ENCODE measurements at regions not wholly inside any gene's neighbourhood (a gene's known extent, or its start where the extent isn't known, plus 50 kb on each side); places are given as distances from the start of the nearest gene placed in this dataset.

DNA sequence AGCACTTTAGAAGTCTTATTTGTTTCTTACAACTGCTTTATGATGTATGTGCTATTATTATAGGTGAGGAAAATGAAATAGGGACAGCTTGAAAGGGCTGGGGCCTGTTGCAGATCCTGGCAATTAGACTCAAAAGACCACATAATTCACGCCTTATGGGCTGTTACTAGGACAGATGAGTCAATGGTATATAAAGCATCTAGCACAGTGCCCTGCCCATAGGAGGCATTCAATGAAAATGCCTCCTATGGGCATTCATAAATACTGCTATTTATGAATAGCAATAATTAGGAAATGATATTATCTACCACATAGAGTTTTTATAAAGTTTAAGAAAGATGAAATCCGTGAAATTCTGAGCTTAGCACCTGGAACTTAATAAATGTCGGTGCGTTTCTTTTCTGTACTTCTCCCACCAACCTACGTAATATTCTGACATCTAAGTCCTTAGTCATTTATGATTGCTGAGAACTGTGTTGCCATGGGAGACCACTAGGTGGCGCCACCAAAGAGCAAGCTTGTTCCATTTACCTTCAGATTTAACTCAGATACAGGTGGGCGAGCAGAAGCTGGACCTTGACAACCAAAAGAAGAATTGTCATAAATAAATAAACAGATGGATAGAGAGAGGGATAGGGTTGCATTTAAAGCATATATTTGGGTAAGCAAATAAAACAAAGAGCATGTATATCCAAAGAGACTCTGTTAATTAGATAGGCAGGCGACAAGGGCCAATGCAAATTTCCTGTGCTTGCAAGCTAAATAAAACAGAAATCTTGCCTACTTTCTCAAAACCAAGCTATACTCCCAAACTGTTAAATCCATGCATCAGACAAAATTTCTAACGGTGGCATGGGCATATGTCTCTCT, 699.9 kb downstream of the INHBA start:
- DNase-seq (ENCODE audit: low read depth), result no peak

DNA sequence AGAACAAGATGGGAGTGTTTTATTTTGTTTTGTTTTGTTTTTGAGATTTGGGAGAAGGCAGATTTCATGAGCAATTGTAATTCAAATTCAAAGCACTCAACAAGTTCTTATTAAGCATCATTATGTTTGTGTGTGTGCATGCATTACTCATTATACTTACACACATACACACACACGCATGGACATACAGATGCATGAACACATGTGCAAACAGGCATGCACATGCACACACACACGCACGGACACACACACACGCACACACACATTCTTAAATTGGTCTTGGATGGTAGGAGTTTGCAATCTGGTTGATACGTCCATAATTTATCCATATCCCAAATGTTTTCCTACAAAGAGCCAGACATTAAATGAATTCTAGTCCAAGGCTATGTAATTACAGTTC, 702.8 kb downstream of the INHBA start:
- no peak for DNase-seq (ENCODE audit: low read depth)

DNA sequence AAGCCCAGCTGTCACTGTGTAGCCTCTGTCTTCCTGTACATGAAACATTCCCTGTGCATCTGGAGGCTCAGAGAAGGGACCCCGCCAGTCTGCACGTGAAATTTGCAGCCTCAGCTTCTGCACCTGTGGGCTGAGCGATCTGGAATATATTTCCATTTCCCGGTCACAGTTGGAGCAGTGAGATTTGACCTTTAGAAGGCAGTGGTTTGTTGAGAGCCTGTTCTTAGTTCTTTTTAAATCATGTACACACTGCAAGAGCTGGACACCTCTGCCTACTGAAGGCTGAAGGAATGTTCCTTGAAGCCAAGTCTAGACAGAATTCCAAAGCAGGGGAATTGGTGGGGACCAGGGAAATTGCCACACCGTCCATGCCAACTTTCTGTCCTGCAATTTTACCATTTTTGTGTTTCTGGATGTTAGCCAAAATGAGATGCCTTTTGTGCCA, 706.6 kb downstream of the INHBA start:
- no peak for DNase-seq (ENCODE audit: low read depth)

DNA sequence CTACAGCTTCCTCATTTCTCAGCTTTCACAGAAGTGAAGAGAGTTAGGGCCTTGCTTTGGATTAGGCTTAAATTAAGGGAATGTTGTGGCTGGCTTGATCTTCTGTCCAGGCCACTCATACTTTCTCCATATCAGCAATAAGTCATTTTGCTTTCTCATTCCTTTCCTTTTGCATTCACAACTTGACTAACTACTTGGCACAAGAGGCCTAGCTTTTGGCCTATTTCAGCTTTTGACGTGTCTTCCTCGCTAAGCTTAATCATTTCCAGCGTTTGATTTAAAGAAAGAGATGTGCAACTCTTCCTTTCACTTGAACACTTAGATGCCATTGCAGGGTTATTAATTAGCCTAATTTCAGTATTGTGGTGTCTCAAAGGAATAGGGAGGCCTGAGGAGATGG, 712.0 kb downstream of the INHBA start:
- DNase-seq (ENCODE audit: low read depth), result no peak

DNA sequence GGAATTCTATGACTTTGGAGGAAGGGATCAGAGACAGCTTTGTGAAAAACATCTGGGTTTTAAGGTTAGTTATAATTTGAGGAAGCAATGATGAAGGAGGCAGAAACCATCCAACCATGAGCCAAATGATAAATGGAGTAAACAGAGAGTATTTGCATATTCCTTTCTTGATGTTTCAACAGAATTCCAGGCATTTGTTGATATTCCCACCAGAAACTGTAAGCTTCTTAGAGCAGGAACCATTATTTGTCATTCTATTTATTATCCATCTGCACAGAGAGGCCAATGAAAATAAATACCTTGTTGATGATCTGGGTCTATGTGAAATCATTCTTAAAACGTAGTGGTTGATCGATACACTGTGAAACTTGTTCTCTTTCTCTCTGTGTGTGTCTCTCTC, 715.3 kb downstream of the INHBA start:
- DNase-seq (ENCODE audit: low read depth), result no peak

DNA sequence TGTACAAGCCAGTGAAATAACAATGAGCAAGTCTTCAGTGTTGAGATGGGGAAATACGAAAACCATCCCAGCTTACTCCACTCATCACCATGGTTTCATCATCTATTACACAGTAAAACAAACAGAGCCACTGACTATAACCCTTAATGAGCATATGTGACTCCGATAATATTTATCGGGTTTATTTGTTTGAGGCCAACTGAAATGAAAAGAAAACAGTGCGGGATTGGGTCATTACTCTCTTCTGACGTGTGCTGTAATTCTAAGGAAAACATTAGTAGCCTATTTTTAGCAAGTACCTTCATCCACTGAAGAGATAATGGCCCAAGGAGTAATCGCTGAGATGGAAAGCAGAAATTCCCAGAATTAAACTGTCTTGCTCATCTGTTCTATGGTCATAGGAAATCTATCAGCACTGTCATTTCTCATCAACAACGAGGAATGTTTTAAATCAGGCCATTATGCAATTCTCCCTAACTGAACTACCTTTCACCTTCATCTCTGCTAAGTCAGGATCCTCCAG, 716.5 kb downstream of the INHBA start:
- peak; percentile 27 for DNase-seq (ENCODE audit: low read depth)

DNA sequence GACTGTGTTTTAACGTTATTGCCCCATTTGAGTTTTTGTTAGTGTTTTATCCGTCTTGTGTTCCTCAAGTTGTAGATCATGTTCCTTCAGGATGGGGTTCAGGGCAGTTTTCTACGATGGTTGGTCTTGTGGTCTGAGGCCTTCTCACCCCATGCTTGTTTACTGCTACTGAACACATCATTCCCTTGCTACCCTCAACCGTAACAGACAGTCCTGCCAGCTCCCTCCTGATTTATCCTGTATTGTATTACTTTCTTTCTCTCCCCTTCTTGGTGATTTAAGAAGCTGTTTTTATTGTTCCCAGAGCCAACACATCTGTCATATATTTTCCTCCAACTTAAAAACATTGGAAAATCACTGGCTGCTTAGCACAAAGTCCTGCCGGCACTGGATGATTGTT, 719.8 kb downstream of the INHBA start:
- no peak for DNase-seq (ENCODE audit: low read depth)

DNA sequence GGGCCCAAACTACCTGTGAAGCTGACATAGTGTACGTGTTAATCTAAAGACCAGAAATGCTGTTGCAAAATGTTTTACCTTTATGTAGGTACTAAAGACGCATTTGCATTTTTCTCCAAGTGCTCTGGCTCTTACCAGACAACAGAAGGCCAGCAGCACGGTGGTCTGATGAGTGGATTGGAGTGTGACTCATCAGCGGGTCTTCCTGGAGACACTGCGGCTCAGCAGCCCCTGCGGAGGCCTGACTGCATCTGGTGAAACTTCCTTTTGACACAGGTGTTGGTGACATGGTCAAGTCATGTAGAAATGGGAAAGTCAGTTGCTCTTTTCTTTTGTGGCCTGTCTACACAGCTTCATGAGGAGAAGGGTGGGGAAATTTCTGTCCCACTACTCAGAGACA, 723.6 kb downstream of the INHBA start:
- no peak for DNase-seq (ENCODE audit: low read depth)

DNA sequence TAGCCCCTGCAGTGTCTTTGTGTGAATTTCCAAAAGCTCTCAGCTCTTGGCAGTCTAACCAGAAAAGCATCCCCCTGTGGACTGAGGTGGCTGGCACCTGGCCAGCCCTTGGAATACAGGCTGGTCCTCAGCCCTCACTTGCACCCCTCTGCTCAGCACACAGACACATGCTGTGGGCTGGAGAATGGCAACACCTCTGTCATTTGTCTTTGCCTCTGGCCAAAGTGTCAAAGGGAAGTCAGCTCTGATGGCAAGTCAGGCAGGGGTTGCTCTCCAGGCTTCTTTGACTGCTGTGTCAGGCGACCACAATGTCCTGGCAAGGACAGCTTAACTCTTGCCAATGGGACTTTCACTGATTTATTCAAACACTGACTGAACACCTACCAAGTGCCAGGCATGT, 724.8 kb downstream of the INHBA start:
- no peak for DNase-seq (ENCODE audit: low read depth)

DNA sequence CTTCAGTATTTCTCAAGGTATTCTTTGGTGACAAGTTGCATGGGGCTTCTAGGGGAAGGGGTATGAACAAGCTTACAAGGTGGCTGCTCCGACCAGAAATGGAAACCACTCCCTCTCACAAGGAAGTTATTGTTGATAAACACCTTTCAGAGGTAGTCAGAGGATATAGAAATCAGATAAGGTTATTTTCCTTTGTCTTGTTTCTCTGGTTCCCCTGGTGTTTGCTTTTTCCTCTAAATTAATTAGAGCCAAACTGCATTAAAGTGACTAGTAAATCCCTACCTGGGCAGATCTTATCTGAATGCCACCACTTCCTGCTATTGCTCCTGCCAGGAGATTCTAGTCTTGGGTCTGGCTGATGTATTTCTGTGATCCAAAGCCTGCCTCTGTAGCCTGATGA, 725.4 kb downstream of the INHBA start:
- DNase-seq (ENCODE audit: low read depth), result no peak

DNA sequence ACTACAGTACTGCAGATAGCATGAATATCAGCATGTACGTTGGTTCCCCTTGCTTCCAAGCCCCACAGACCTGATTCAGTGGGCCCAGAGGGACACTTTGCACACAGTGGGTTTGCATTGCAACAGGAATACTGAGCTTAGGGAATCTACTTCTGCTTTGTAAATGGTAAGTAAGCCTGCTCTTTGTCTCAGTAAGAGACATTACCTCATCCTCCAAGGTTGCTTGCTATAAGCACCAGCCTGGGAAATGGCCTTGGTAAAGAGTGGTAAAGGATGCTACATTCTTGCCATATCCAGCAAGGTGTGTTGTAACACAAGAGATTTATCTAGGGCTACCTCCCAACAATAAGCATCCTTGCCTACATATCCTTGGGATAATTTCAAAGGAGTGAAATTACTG, 730.5 kb downstream of the INHBA start:
- DNase-seq (ENCODE audit: low read depth), result no peak

DNA sequence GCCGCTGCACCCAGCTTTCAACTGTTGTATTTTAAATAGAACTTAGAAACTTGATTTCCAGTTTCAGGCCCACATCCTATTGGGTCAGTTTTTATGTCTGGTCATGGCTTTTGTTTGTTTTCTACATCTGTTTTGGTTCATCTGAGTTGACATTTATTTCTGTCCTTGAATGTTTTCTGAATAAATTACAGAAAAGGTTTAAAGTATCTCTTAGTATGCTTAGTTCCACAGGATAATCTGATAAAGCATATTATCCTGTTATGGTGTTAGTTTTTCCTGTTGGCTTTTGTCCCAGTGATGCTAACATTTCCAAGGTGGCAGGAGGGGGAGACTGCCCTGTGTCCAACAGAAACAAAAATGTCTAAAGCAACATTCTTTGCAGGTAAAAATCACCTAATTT, 733.2 kb downstream of the INHBA start:
- no peak for DNase-seq (ENCODE audit: low read depth)

DNA sequence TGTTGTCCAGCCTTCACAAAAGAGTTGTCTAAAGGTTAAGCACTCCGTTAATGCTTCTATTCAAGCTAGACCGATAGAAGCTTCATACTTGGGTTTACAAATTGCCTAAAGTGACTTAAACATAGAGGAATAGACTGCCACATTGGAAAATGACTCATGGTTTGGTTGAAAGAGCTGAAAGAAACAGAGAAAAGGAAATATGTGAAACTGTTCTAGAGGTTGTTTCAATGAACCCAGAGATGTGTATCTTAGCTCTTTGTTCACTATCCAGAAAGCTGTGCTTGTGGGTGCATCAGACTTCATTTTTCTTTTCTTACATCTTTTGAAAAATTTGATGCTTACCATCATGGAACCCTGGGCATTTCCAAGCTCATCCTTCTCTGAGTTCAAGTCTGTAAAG, 736.2 kb downstream of the INHBA start:
- no peak for DNase-seq (ENCODE audit: low read depth)

DNA sequence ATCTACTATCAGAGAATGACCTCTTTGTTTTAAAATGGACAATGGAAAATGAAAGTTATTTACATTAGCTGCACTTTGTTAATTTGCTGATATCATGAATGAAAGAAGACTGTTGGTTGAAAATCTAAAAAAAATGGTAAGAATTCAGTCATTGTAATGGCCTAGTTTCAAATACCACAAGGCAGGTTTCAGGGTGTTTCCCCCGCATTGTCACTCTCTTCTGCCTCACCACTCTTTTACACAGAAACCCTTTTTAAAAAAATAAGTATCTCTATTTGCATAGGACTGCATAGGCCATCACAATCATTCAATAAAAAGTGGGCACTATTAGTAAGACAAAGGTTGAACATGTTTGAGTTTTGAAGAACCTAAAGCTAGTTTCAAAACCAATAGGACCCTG, 737.1 kb downstream of the INHBA start:
- no peak for DNase-seq (ENCODE audit: low read depth)

DNA sequence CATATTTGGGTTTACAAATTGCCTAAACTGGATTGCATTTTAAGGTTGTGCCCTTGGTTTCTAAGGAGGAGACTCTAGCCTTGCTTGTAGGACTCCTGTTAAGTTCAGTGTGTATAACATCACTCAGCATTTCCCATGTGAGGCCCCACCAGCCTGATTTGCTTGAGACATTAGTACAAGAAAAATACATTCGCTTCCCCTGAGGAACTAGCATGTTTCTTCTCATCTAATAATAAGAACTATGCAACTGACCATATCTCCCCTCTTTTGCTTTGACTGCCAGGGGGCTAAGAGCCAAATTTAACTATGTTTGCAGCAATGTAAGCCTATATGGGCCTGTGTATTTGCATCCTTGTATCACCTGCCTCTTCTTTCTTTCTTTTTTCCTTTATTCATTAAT, 737.9 kb downstream of the INHBA start:
- no peak for DNase-seq (ENCODE audit: low read depth)

DNA sequence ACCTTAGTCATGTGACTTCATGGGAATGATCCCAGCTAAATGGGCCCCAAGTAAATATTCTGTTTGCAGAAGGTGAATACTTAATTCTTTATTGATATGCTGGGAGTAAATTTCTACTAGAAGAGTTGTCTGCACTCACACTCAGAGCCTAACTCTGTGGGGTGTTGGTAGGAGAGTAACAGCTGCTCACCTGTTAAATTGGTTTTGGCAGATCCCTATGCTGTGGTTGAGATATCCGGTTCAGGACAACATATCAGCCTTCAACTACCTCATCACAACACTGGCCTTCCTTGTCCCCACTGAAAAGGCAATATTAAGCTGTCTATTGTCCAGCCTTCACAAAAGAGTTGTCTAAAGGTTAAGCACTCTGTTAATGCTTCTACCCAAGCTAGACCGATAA, 738.3 kb downstream of the INHBA start:
- DNase-seq (ENCODE audit: low read depth), result no peak

DNA sequence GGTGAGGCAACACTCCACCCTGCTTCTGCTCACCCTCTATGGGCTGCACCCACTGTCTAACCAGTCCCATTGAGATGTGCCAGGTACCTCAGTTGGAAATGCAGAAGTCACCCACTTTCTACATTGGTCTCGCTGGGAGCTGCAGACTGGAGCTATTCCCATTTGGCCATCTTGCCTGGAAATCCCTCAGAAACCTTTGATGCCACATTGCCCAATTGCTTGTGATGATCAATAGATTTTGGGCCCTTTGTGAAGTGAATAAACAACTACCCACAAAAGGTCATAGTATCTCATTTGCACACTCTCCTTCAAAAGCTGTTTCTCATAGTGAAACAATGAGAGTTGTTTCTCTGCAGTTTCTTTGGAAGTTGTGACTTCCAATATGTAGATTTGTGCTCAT, 742.9 kb downstream of the INHBA start:
- DNase-seq (ENCODE audit: low read depth), result no peak

DNA sequence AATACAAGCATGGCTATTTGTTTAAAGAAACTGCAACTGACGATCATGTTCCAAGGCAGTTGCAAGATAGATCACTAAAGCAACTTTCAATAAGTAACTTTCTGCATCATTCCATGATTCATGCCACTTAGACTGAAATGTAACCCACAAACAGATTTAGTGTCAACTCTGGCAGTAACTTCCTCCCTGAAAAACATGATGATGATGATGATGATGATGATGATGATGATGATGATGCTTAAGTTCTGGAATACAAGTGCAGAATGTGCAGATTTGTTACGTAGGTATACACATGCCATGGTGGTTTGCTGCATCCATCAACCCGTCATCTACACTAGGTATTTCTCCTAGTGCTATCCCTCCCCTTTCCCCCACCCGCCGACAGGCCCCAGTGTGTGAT, 754.7 kb downstream of the INHBA start:
- DNase-seq (ENCODE audit: low read depth), result no peak

DNA sequence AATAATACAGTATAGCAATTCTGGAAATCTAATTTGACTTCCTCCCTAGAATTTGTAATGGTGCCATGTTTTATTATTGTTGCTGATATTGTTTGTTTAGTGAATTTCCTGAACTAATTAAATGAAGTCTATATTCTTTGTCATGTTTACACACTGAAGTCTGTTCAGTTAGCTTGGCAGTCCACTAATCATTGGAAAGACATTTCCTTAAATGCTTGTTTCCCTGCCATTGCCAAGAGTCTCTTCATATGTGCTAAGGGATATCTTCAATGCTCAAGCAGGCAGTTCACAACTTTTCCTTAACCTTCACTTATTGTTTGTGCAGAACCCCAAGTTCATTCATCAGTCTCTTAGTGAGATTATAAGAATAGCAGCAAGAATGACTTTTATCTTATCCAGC, 755.3 kb downstream of the INHBA start:
- DNase-seq (ENCODE audit: low read depth), result no peak

DNA sequence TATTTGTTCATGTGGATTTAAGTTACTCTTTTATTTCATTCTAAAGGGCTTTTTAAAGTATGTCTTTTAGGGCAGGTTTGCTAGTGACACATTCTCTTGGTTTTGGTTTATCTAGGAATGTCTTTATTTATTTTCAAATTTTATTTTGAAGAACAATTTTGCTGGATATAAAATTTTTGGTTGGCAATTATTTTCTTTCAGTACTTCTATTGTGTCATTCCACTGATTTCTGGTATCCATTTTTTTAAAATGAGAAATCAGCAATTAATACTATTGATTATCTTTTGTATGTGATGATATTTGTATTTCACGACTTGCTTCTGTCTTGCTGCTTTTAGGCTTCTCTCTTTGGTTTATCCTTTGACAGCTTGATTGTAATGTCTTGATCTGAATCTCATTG, 756.3 kb downstream of the INHBA start:
- no peak for DNase-seq (ENCODE audit: low read depth)

DNA sequence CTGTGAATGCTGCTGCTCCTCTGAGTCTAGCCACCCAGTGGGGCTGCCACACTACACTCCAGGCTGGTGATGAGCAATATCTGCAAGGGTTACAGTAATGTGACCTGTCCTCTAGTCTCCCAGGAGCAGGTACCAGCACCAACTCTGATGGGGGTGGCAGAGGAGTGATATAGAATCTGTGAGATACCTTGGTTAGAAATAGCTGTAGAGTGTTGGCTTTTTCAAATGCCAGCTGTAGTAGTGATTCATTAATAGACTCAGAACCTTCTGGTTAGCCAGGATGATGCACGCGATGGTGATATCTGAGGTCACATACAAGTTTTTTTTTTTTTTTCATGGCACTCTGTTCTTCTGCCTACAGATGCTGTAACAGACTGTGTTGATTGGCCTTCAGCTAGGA, 757.1 kb downstream of the INHBA start:
- no peak for DNase-seq (ENCODE audit: low read depth)

DNA sequence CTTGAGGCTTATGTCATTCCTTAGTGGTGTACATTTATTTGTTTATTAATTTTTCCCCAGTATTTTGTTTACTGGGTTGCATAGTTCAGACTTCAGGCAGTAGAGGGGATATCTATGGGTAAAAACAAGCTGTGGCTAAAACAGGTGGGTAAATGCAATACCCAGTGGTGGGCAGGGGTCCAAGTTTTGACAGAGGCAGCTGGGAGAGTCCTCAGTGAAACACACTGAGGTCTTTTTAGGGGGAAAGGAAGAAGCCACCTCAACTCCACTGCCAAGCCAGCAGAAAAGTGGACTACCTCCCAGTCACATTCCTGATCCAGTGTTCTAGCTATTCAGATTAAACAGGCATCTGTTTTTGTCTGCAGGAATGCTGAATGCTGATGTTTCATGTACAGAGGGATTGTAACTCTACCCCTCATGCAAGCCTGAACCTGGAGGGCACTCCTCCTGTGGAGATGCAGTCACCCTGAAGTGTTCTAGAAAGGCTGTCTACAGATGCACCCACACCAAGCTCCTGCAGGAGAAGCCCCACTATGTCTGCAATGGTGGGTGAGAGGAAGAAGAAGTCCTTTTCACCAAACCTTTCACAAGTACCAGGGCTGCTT, 757.8 kb downstream of the INHBA start:
- DNase-seq (ENCODE audit: low read depth), result no peak

DNA sequence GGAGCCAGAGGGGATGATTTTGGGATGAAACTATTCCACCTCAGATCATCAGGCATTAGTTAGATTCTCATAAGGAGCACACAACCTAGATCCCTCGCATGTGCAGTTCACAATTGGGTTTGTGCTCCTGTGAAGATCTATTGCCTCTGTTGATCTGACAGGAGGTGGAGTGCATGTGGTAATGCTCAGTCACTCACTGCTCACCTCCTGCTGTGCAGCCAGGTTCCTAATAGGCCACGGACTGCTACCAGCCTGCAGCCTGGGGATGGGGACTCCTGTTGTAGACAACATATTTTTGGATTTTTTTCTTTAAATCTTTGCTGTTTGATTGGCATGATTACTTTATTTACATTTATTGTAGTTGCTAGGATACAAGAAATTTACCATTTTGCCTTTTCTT, 765.0 kb downstream of the INHBA start:
- no peak for DNase-seq (ENCODE audit: low read depth)

DNA sequence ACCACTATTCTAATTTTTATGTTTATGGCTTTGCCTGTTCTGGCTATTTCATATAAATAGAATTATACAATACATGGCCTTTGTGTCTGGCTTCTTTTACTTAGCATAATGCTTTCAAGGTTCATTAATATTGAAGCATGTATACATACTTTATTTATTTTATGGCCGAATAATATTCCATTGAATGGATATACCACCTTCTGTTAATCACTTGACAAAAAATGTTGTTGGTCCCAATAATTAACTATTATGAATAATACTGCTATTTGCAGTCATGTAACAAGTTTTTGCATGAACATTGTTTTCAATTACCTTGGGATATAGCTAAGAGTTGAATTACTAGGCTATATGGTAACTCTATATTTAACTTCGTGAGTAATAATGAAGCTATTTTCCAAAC, 767.5 kb downstream of the INHBA start:
- no peak for DNase-seq (ENCODE audit: low read depth)
